ENCODE measurements at regions not wholly inside any gene's neighbourhood (a gene's known extent, or its start where the extent isn't known, plus 50 kb on each side); places are given as distances from the start of the nearest gene placed in this dataset.

DNA sequence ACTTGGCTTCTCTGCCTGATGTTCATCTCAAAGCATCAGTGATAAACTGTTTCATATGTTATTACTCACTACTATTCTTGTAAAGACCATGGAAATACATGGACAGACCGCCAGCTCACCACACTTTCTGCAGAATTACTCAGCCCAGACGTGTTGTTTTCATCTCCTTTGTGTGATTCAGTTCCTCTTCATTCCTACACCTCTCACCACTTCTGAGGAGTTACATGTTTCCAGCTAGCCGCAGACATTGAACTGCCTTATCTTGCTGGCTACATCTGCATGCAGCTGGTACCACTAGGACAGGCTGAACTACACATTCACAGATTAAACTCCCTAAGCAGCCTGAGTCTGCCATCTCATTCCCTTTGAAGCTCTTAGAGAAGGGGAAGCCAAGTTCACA lies 443.2 kb upstream of the FGF16 start:
- DNase-seq: no peak
- intact Hi-C loops (cut with micrococcal nuclease): no loop called here

More for the DNA sequence above, 443.2 kb upstream of the FGF16 start:
- WGBS, 2 experiments (ENCODE audit: extremely low coverage in 2 of 2, insufficient read length in 1 of 2): 19% methylated on average over 3 of the region's 3 CpGs; no CpG with 5 or more reads in 1 of the 2 experiments
- Histone ChIP-seq H2BK15ac (ENCODE audit: low read depth, low read length) (no peak overlapping the region), H3K27ac (ENCODE audit: insufficient read depth, low read length) (no peak overlapping the region), H2AK5ac (ENCODE audit: low read depth, low read length) (no peak overlapping the region), H3K18ac (ENCODE audit: low read depth, low read length) (no peak overlapping the region), H2AK9ac (replicated peaks; ENCODE audit: low read depth, low read length, poor library complexity) (no peak overlapping the region), H4K5ac (ENCODE audit: low read depth, low read length) (no peak overlapping the region), H3K9me1 (ENCODE audit: insufficient read depth, low read length) (no peaks in the 10 kb centered on the region), H3K36me3 (ENCODE audit: control insufficient read depth, insufficient read depth, low read length) (no peaks in the 10 kb centered on the region), H3K4ac (ENCODE audit: low read depth, low read length) (no peak overlapping the region), H3K9ac (ENCODE audit: low read depth, low read length) (no peak overlapping the region), H4K8ac (ENCODE audit: low read depth in 2 of 2, low read length in 2 of 2) (no peak overlapping the region), H3K56ac (ENCODE audit: extremely low read depth, insufficient read depth, low read length) (no peak overlapping the region), H3K4me2 (ENCODE audit: low read depth, low read length) (no peak overlapping the region), H3K79me1 (ENCODE audit: low read depth in 1 of 2, low read length in 2 of 2) (no peaks in the 10 kb centered on the region), H2BK5ac (ENCODE audit: low read depth, low read length, poor library complexity, severe bottlenecking) (no peak overlapping the region), H4K91ac (ENCODE audit: insufficient read depth, low read depth, low read length) (no peak overlapping the region), H3K4me3 (ENCODE audit: insufficient read depth, low read depth, low read length) (no peak overlapping the region), H3K9me3 (ENCODE audit: control insufficient read depth, insufficient read depth, low read length) (no peaks in the 10 kb centered on the region), H2BK20ac (ENCODE audit: low read depth, low read length) (no peak overlapping the region), H3K14ac (replicated peaks; ENCODE audit: low read depth, low read length) (no peak overlapping the region), H2AFZ (replicated peaks; ENCODE audit: low read length, poor library complexity) (no peak overlapping the region), H3K27me3 (ENCODE audit: control insufficient read depth, insufficient read depth, low read length) (no peaks in the 10 kb centered on the region), H3K23ac (ENCODE audit: low read depth, low read length) (no peak overlapping the region), H2BK120ac (ENCODE audit: low read depth, low read length) (no peak overlapping the region), H3K4me1 (ENCODE audit: control insufficient read depth, insufficient read depth, low read length) (no peaks in the 10 kb centered on the region), H4K20me1 (ENCODE audit: insufficient read depth, low read length) (no peaks in the 10 kb centered on the region)
- dilution Hi-C loops (cut with HindIII; ENCODE audit: low sequenced_read_pairs, unreplicated experiment): no loop called here
- BruUV-seq (replicated peaks): no TSS peak
- TF ChIP-seq FOS (IDR thresholded peaks at IDR 0.05; ENCODE audit: low read depth, low read length) (no peak), MAFK (IDR thresholded peaks at IDR 0.05; ENCODE audit: low read depth, low read length) (no peak), CTCF (conservative IDR thresholded peaks at IDR 0.05; ENCODE audit: low read depth, low read length) (no peak), SMC3 (IDR thresholded peaks at IDR 0.05; ENCODE audit: low read depth, low read length) (no peak), CHD1 (IDR thresholded peaks at IDR 0.05; ENCODE audit: low read depth, low read length) (no peak), POLR2A (IDR thresholded peaks at IDR 0.05; ENCODE audit: low read depth, low read length) (no peak), CEBPB (IDR thresholded peaks at IDR 0.05; ENCODE audit: low read depth, low read length) (no peak), USF2 (IDR thresholded peaks at IDR 0.05; ENCODE audit: low read depth, low read length) (no peak)
- TF ChIP-seq, protein P1, sequence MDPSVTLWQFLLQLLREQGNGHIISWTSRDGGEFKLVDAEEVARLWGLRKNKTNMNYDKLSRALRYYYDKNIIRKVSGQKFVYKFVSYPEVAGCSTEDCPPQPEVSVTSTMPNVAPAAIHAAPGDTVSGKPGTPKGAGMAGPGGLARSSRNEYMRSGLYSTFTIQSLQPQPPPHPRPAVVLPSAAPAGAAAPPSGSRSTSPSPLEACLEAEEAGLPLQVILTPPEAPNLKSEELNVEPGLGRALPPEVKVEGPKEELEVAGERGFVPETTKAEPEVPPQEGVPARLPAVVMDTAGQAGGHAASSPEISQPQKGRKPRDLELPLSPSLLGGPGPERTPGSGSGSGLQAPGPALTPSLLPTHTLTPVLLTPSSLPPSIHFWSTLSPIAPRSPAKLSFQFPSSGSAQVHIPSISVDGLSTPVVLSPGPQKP (IDR thresholded peaks at IDR 0.05; ENCODE audit: borderline replicate concordance, low read depth, low read length): no peak
- POLR2A ChIA-PET (ENCODE audit: unreplicated experiment): no interaction called here
- CTCF ChIA-PET: no interaction called here
- in situ Hi-C loops (cut with MboI; ENCODE audit: low sequenced_read_pairs): no loop called here
- ATAC-seq (ENCODE audit: low read depth): no peak

All from IMR-90 (cell line).